GM19324 (cell line): ENCODE measurements at regions not wholly inside any gene's neighbourhood (a gene's known extent, or its start where the extent isn't known, plus 50 kb on each side); places are given as distances from the start of the nearest gene placed in this dataset.
A peak's percentile ranks its signal among the peaks of the same experiment; 100 is the strongest.
"Not testable (repeated sequence)": the region's sequence is repeated elsewhere in the genome, so short reads cannot be mapped to it uniquely, and the experiment has no call there.

ENCODE experiments used
- ATAC-seq: cut with Tn5 transposase; IDR thresholded peaks from one replicate; pipeline ENCODE4 v1.9.1; 2021; ENCODE audit warnings: mild to moderate bottlenecking, moderate library complexity; ENCODE audit not compliant: unreplicated experiment, low FRiP score

DNA sequence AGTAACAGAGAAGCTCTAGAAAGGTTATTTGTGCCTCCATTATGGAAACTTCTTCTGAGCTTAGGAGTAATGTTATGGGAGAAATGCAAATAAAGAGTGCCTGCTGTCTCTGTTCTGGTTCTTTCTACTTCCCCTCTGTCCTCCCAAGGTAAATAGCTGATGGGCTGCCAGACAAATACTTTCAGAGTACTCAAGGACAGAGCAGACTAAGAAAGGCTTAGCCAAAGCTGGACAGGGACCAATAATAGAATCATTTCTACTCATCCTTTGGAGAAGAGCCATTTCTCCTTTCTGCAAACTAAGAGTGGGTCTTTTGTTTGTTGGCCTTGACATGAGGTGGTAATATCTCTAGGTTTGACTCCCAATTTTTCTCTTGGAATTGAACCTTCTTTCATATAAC lies 136.1 kb downstream of the MID1IP1 start:
- ATAC-seq, result no peak

DNA sequence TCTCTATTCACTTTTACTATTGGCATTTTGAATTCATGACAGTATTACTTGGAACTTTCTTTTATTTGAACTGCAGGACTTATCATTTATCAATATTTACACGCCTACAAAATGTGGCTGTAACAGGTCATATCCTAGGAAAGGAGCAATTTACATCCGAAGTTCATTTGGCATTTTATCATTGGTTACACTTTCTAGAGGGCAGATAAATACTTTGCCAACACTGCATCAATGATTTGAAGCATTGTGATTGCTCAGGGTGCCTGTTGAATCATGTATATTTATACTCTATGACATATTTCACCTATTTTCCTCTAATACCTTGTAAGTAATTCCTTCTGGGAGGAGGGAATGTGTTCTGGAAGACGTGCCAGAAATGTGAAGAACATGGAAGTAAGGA lies 136.7 kb downstream of the MID1IP1 start:
- no peak for ATAC-seq

- ATAC-seq, result no peak
These were observed 137.8 kb downstream of the MID1IP1 start for GRCh38 chrX:38939067-38939466.

DNA sequence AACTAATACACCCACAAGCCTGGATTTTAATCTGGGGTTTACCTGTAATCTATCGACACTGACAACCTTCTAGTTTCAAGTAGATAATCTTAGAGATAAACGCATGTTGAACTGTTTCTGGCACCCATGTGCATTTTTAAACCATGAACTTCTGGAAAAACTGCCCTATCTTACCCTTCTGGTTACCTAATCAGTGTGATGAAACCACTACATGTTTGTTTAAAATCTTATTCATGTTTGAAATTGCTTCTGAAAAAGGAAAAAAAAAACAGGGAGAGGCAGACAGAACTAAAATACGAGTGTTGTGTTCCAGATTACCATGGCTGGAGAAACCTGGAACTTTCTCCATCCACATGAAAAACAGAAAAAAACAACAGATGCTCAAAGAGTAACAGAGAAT lies 139.3 kb downstream of the MID1IP1 start:
- ATAC-seq, result no peak

DNA sequence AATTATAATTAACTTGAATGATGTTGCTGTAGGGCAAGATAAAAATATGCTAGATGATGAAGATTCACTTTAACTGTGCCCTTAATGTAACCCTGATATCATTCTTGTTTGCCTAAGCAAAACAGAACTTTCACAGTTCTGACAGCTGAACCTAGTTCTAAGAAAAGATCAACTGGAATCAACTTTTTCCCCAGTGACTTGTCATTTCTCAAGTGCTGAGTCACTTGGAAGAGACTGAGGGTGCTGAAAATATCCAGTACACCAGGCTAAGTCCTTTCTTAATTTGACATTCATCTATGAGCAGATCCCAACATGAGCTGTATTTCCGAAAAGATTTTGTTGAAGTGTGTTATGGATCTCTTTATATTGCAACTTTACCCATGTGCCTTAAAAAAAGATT lies 140.4 kb downstream of the MID1IP1 start:
- no peak for ATAC-seq

GRCh38 chrX:38943120-38943519 lies 141.9 kb downstream of the MID1IP1 start:
- no peak for ATAC-seq

GRCh38 chrX:38948046-38948445 lies 146.8 kb downstream of the MID1IP1 start:
- no peak for ATAC-seq

DNA sequence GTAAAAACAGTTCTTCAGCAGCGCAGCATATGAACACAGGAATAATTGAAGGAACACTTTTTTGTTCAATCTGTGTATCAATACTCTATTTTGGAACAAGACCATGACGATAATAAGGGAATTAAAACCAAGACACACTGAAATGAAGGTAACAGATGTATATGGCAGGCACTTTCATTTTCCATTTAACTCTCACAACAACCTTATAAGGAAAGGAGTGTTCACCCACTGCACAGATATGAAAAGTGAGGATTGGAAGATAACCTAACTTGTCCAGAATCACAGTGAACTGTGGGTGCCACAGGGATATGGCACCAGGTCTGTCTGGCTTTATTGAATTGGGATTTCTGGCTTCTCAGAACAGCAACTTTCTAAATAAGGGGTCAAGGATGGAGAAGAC lies 153.3 kb downstream of the MID1IP1 start:
- ATAC-seq, result peak; percentile 71

DNA sequence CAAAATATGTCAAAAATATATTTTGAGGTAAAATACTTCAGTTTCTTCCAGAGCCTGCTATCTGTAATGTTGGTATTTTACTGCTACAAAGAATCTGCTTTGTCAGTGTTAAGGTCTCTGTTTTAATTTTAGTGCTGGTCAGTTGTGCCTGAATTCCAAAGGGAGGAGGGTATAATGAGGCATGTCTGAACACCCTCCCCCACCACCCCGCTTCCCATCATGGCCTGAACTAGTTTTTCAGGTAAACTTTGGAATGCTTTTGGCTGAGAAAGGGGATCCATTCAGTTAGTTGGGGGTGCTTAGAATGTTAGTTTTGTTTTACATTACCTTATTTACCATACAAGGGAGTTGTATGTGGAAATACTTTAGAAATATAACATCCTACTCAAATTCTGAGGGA lies 158.5 kb downstream of the MID1IP1 start:
- no peak for ATAC-seq

- no peak for ATAC-seq
These were observed 158.9 kb downstream of the MID1IP1 start for GRCh38 chrX:38960137-38960536.

DNA sequence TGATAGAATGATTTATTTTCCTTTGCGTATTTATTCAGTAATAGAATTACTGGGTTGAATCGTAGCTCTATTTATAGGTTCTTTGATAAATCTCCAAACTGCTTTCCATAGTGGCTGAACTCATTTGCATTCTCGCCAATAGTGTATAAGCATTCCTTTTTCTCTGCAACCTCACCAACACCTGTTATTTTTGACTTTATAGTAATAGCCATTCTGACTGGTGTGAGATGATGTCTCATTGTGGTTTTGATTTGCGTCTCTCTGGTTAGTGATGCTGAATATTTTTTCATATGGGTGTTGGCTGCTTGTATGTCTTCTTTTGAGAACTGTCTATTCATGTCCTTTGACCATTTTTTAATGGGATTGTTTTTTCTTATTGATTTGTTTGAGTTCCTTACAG lies 160.7 kb downstream of the MID1IP1 start:
- ATAC-seq, result no peak

DNA sequence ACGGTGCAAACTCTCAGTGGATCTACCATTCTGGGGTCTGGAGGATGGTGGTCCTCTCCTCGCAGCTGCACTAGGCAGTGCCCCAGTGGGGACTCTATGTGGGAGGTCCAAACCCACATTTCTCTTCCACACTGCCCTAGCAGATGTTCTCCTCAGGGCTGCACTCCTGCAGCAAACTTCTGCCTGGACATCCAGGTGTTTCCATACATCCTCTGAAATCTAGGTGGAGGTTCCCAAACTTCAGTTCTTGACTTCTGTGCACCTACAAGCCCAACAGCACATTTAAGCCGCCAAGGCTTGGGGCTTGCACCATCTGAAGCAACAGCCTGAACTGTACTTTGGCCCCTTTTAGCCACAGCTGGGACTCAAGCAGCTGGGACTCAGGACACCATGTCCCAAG lies 162.0 kb downstream of the MID1IP1 start:
- not testable (repeated sequence) for ATAC-seq

DNA sequence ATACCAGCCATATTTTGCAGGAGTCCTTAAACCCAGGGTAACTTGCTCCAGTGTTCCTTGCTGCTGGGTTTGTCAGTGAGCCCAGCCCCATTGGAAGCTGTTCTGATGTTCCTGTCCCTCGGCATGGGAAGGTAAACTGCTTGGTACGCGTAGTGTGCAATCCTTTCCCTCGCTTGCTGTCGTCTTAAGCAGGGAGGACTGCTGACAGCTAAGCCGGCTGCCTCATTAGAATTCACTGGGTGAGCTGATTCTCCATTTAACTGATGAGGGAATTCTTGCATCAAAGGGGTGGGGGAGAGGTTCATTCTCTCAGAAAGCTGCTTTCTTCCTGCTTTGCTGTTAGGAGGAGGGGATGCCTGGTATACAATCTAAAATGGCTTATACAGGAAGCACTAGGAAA lies 164.6 kb downstream of the MID1IP1 start:
- ATAC-seq, result no peak

DNA sequence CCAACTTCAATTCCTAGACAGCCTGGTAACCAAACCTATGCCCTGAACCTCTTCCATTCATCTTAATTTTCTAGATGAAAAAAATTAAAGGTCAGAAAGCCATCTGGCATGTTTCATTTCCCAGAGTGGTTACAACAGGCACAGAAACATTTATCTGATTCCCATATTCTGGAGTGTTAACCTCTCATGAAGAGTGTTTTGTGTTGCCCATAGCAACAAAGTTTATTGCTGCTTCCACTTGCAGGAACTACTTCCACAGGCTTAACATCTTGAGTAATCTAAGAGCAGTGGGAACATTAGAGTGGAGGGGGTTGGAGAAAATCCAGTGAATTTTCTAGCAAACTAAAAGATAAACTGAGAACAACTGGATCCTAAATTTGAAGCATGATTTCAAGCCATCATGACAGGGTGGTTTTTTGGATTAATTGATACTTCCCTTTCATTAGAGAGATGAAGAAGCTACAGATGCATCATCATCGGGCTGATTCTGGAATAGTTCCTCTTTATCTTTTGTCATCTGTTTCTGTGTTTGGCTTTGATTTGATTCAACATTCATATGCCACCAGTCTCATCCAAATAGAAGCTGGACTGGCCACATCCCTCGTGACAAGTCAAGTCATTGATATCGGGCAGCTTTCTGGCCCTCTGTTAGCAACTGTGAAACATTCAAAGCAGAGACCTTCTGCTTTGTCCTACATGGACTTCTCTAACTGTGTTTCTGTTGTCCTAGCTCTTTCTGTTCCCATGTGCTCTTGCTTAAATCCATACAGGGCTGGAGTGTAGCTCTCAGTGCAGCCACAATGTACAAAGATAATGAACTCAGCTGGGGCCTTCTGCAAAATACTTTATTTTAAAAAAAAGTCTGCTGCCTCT lies 167.3 kb downstream of the MID1IP1 start:
- ATAC-seq, result no peak

DNA sequence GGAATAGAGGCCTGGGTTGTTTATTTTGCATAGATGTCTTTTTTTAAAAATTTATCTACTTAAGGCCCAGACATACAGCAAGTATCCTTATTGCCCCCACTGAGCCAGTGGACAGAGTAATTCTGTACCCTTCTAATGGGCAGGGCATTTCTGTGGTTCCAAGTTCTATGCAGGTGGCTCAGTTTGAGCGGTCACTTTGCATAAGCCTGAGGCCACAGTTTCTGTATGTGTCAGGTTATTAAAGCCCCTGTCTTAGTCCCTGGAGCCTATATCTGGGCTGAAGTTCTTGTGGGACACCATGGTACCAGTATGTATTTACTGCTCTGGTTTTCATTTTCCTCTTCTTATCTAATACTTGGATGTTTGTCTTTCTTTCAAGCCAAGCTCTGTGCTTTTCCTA lies 168.8 kb downstream of the MID1IP1 start:
- ATAC-seq, result no peak

GRCh38 chrX:38970845-38971244 lies 169.6 kb downstream of the MID1IP1 start:
- no peak for ATAC-seq

GRCh38 chrX:38973322-38973721 lies 172.1 kb downstream of the MID1IP1 start:
- no peak for ATAC-seq

GRCh38 chrX:38974542-38974941 lies 173.3 kb downstream of the MID1IP1 start:
- ATAC-seq, result no peak

DNA sequence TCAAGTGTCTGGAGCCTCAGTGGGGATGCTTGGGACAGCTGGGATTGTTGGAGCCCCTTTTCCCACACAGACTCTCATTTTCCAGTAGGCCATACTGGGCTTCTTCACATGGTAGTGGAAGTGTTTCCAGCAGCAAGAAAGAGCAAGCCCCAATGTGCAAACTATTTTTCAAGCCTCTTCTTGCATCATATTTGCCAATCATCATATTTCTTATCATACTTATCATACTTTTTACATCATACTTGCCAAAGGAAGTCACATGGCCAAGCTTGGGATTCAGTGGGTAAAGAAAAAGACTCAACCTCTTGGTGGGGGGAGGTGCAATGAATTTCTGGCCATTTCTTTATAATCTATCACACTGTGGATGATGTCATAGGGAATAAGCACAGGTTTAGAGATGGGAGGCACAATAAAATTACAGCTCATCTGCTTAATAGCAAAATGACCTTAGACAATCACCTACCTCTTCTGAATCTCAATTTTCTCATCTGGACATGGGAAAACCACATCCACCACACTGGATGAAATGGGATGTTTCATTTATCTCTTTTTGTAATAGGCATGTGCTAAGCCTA lies 174.2 kb downstream of the MID1IP1 start:
- ATAC-seq, result no peak

- no peak for ATAC-seq
These were observed 181.1 kb downstream of the MID1IP1 start for GRCh38 chrX:38982370-38982769.

GRCh38 chrX:38982843-38983242 lies 181.6 kb downstream of the MID1IP1 start:
- ATAC-seq, result no peak

DNA sequence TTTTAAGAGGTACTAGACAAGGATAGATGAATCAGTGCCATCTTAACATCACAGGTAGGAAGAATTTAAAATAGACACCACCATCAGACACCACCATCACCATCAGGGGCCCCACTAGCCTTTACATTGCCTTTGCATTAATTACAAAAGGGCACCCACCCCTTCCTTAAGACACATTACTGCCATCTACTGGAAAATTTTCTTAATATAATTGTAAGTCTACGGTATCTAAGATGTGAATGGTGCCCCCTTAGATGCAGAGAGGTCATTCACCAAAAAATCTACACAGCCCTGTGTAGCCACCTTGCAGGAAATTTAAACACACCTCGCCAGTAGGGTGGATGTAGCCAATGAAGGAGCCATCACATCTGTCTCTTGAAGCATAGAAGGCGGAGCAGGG lies 184.1 kb downstream of the MID1IP1 start:
- ATAC-seq, result no peak
